Epithelial cell of esophagus (primary cell): ENCODE measurements at regions not wholly inside any gene's neighbourhood (a gene's known extent, or its start where the extent isn't known, plus 50 kb on each side); places are given as distances from the start of the nearest gene placed in this dataset.

Experiments
- DNase-seq: peaks from one replicate; pipeline ENCODE4 v3.0.0; 2010; ENCODE audit warnings: low read depth
- H3K4me3 ChIP-seq: 2 replicates; pipeline ENCODE4 v1.5.1; 2011; ENCODE audit warnings: mild to moderate bottlenecking, low read length, control low read depth
- TF ChIP-seq, protein P1 (sequence below): IDR thresholded peaks from 2 replicates; pipeline ENCODE4 v1.5.1; 2011; ENCODE audit warnings: low read depth, mild to moderate bottlenecking, low read length, control low read depth, inconsistent platforms; ENCODE audit not compliant: insufficient read depth; ENCODE audit errors: missing control alignments

GRCh38 chr9:115642285-115642684, 511.3 kb upstream of the PAPPA start:
- DNase-seq: no peak
- no peak overlapping the region for H3K4me3 ChIP-seq
- TF ChIP-seq, protein P1, sequence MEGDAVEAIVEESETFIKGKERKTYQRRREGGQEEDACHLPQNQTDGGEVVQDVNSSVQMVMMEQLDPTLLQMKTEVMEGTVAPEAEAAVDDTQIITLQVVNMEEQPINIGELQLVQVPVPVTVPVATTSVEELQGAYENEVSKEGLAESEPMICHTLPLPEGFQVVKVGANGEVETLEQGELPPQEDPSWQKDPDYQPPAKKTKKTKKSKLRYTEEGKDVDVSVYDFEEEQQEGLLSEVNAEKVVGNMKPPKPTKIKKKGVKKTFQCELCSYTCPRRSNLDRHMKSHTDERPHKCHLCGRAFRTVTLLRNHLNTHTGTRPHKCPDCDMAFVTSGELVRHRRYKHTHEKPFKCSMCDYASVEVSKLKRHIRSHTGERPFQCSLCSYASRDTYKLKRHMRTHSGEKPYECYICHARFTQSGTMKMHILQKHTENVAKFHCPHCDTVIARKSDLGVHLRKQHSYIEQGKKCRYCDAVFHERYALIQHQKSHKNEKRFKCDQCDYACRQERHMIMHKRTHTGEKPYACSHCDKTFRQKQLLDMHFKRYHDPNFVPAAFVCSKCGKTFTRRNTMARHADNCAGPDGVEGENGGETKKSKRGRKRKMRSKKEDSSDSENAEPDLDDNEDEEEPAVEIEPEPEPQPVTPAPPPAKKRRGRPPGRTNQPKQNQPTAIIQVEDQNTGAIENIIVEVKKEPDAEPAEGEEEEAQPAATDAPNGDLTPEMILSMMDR: no peak

DNA sequence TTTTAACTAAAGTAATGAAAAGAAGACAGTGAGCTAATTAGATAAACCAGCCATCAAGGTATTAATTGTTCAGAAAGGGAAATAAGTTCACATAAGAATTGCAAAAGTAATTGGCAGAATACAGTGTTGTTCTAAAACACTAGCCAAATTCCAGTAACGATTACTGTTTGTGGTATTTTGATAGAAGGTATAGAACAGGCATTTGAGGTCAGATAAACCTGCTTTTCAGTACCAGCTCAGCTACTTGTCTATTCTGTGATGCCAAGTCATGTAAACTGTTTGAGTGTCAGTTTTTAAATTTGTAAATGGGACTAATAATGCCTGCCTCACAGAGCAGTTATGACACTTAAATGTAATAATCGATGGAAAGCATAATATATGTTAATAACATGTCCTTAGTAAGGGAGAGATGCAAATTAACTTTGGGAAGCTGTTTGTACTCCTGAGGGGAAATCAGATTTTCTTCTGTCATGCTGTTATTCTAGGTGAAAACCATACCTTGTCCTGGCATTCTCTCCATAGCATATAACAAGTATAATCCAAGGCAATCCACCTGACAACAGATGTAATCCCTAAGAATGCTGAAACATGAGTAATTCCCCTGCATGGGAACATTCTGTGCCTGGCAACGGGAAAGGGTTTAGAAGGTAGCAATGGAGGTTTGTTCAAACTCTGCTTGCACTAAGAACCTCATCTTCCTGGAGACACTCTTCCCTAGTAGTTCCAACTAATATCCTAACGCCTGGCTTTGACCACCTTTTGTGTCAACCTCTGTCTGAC, 509.5 kb upstream of the PAPPA start:
- peak; percentile 52 for DNase-seq
- H3K4me3 ChIP-seq: no peak overlapping the region
- TF ChIP-seq, protein P1: no peak

- no peak for DNase-seq
- H3K4me3 ChIP-seq: no peak overlapping the region
Measured at GRCh38 chr9:115649991-115650472, 503.6 kb upstream of the PAPPA start.

GRCh38 chr9:115650768-115651167, 502.8 kb upstream of the PAPPA start:
- H3K4me3 ChIP-seq: no peak overlapping the region
- DNase-seq: no peak
- TF ChIP-seq, protein P1: no peak

More at GRCh38 chr9:115649991-115650472, 503.6 kb upstream of the PAPPA start:
- TF ChIP-seq, protein P1: no peak

- H3K4me3 ChIP-seq: no peak overlapping the region
- TF ChIP-seq, protein P1: no peak
- no peak for DNase-seq
Measured at GRCh38 chr9:115651461-115651860, 502.1 kb upstream of the PAPPA start.

DNA sequence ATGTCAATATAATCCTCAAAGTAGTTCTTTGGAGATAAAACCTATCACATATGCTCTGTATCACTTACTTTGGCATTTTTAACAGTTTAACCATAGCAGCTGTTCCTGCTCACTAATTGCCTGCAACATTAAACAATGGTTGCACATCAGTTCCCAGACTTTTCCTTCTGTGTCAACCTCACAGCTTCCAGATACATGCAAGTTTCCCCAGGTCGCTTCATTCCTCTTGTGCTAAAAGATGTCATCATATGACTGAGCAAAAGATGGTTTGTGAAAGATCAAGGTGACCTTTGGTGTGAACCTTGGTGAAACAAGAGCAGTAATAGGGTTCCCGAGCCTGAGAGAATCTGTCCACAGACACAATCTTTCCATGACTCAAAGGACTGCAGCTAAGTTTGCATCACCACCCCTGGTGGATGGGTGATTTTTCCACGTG, 500.4 kb upstream of the PAPPA start:
- TF ChIP-seq, protein P1: no peak
- no peak for DNase-seq
- no peak overlapping the region for H3K4me3 ChIP-seq

DNA sequence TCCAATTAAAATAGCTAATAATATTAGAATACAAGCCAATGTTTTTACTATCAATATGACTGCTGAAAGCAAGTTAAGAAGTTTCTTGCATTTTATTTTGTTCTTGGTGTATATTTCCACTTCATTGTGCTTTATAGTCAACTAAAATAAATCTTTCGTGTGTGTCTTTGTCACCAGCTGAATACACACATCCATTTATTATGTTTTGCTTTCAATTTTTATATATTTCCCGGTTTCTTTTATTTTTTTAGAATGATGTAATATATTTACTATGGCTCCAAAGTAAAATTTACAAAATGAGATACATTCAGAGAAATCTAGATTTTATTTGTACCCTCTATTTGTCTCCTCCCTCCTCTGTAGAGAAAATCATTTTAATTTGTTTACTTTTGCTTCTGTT, 495.9 kb upstream of the PAPPA start:
- no peak for DNase-seq
- TF ChIP-seq, protein P1: no peak
- H3K4me3 ChIP-seq: no peak overlapping the region
